Pancreas (tissue), 10 donors: ENCODE measurements at regions not wholly inside any gene's neighbourhood (a gene's known extent, or its start where the extent isn't known, plus 50 kb on each side); places are given as distances from the start of the nearest gene placed in this dataset.
"Not testable (repeated sequence)": the region's sequence is repeated elsewhere in the genome, so short reads cannot be mapped to it uniquely, and the experiment has no call there.

ENCODE experiments used
- ATAC-seq, 4 donors: fragments of 200-7000 bp; cut with Tn5 transposase; one replicate each; pipeline versions ENCODE4 v1.8.0 to v1.9.1; 2020; ENCODE audit warnings: mild to moderate bottlenecking in 4 of 4, moderate library complexity in 4 of 4
- DNase-seq, 6 donors: peaks; one replicate each; pipeline ENCODE4 v3.0.0-alpha.2; 2020
- FAIRE-seq: peaks from 2 replicates; lab custom pipeline; 2012; peaks lifted over from hg19 to GRCh38; lab: Jason Lieb, UNC
- H3K27ac ChIP-seq, 4 donors: fragments of 200-600 bp; sonication (generic); 1 replicate in 3 of 4; 2 replicates in 1 of 4; pipeline versions ENCODE4 v1.5.0 to v1.8.0; 2020
- H3K27me3 ChIP-seq, 4 donors: fragments of 200-600 bp; one replicate each; pipeline ENCODE4 v1.8.0; 2021
- H3K36me3 ChIP-seq, 3 donors: fragments of 200-600 bp; sonication (generic) in 1 of 3; one replicate each; pipeline versions ENCODE4 v1.5.0 to v1.8.0; 2020 to 2021
- H3K4me1 ChIP-seq, 3 donors: fragments of 200-600 bp; one replicate each; pipeline ENCODE4 v1.8.0; 2021
- H3K4me3 ChIP-seq, 4 donors: fragments of 200-600 bp; sonication (generic) in 2 of 4; one replicate each; pipeline versions ENCODE4 v1.5.0 to v1.8.0; 2020 to 2021
- H3K9me3 ChIP-seq, 4 donors: fragments of 200-600 bp; one replicate each; pipeline ENCODE4 v1.8.0; 2021
- WGBS, 2 donors: extraction: QIAGEN DNeasy Blood & Tissue Kit; methylation state at CpG; one replicate each; pipeline ENCODE4 v1.1.7; 2013; 5-methylcytosine and 5-hydroxymethylcytosine counted together
- intact Hi-C, 3 donors: fragments of 100-400 bp; cut with DNase I; formaldehyde crosslinking; loops; one replicate each; pipeline versions ENCODE4 v1.11.1 to v1.14.2; 2022
- TF ChIP-seq, protein P1 (sequence below), 4 donors: fragments of 200-600 bp; sonication (generic) in 3 of 4; IDR thresholded peaks; one replicate each; pipeline versions ENCODE4 v1.5.0 to v1.8.0; 2021; ENCODE audit warnings: antibody characterized with exemption in 4 of 4
- donor health status: healthy with polysubstance abuse.
- donor health status: DM: no; HTN: no; CAD: no; lungs with moderate emphysema.
- donor health status: DM: no; HTN: no; CAD: no.
- donor health status: control.
- donor health status: control.
- donor health status: Bipolar disorder and iron deficiency.
- donor health status: DM: yes; HTN: yes; CAD: no.
- donor health status: DM: no; HTN: no; CAD: no.
- donor health status: DM: no; HTN: no; CAD: no.
- donor health status: DM: yes; HTN: yes; CAD: no.

DNA sequence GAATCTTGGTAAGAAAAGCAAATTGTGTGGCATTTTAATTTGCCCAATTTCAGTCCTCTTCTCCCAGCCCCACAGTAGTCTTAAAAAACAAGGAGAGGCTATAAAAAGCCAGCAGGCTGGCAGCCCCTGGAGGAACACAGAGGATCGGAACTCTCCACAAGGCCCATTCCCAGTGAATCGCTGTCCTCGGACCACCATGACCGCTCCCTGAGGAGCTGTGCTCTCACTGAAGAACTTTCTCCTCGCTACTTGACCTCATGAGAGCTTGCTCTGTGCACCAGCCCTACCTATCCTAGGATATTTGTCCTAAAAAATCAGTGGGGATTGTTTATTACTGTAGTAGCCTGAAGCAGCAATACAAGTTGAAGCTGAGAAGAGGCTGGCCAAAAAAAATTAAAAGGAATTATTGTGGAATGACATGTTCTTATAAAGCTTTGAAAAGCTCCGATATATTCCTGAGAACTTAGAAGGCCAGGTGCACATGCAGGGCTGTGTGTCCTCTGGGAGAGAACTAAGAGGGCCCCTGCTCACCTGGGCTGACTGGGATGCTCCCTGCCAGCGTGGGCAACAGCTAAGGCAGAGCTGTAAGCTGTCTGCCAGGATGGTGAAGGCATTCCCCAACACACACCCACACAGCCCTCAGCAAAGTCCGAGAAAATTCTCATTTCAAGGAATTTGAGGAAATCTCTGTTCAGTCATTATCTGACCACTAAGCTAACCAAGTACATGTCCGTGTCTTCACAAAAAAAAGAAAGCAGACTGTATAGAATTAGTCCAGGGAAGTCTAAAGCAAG, 148.8 kb upstream of the SFSWAP start:
- TF ChIP-seq, protein P1, sequence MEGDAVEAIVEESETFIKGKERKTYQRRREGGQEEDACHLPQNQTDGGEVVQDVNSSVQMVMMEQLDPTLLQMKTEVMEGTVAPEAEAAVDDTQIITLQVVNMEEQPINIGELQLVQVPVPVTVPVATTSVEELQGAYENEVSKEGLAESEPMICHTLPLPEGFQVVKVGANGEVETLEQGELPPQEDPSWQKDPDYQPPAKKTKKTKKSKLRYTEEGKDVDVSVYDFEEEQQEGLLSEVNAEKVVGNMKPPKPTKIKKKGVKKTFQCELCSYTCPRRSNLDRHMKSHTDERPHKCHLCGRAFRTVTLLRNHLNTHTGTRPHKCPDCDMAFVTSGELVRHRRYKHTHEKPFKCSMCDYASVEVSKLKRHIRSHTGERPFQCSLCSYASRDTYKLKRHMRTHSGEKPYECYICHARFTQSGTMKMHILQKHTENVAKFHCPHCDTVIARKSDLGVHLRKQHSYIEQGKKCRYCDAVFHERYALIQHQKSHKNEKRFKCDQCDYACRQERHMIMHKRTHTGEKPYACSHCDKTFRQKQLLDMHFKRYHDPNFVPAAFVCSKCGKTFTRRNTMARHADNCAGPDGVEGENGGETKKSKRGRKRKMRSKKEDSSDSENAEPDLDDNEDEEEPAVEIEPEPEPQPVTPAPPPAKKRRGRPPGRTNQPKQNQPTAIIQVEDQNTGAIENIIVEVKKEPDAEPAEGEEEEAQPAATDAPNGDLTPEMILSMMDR (IDR thresholded peaks at IDR 0.05), result no peak
- no peak overlapping the region for H3K27ac ChIP-seq
- H3K4me3 ChIP-seq, result no peak overlapping the region
- 63 to 75% methylated on average over 9 of the region's 9 CpGs for WGBS, 2 donors
- DNase-seq, result no peak
- FAIRE-seq, result no peak
- ATAC-seq, result no peak
- H3K27me3 ChIP-seq, result peaks cover 0 to 4% (median 0%) of the 10 kb centered on the region in 4 donors
- H3K9me3 ChIP-seq, result no peaks in the 10 kb centered on the region
- no peaks in the 10 kb centered on the region for H3K36me3 ChIP-seq
- intact Hi-C loops, result no loop called here
- H3K4me1 ChIP-seq, result no peaks in the 10 kb centered on the region

DNA sequence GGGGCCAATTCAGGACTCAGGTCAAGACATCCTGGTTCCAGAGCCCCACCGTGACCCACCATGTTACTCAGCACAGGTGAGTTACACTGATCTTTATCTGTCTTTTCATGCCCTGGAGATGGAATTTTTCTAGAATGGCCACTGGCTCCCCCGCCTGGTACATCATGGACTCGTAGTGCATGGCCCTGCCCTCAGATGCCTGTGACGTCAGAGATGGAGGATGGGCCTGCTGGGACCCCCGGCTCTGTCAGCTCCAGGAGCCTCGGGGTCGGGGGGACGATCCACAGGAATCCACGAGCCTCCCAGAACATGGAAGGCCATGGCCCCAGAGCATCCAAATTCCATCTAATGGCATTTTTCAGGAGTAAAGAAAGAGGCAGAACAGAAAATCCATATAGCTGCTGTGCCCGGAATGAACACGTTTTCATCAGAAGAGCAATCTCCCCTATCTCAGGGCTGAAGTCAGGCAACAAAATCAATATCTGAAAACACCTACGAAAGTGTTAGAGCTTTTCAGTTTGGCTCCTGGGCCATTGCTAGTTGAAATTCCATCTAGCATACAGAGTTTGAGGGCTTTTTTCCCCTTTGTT, 146.7 kb upstream of the SFSWAP start:
- H3K27ac ChIP-seq, ATAC-seq, H3K36me3 ChIP-seq, DNase-seq, H3K9me3 ChIP-seq, intact Hi-C loops, H3K4me1 ChIP-seq, FAIRE-seq, H3K4me3 ChIP-seq: not testable (repeated sequence)
- H3K27me3 ChIP-seq, result peaks cover 0 to 20% (median 0%) of the 10 kb centered on the region in 4 donors
- WGBS, 2 donors, result 6 to 12% methylated on average over 11 to 12 of the region's 12 CpGs

DNA sequence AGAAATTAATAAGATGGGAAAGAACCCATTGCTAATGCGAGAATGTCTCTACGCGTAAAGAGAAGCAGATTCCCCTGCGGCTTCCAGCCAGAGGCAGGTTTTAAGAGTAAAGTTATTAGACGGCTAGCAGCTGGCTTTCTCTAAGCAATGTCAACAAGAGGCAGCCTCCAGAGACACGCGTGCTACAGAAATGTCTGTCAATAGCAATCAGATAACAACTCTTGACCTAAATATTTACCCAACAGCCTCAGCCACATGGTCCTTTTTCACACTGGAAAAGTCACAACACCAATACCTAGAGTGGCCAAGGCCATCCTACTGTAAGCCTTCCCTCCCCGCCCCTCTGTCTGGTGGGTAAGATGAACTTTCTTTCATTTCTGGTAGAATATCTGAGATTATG, 146.0 kb upstream of the SFSWAP start:
- intact Hi-C loops, result no loop called here
- Histone ChIP-seq H3K4me1 (no peaks in the 10 kb centered on the region), H3K9me3 (no peaks in the 10 kb centered on the region), H3K27ac (no peak overlapping the region), H3K4me3 (no peak overlapping the region), H3K27me3 (peaks cover 0 to 20% (median 0%) of the 10 kb centered on the region in 4 donors), H3K36me3 (no peaks in the 10 kb centered on the region)
- WGBS, 2 donors, result 12 to 13% methylated on average over 8 of the region's 8 CpGs
- no peak for DNase-seq
- FAIRE-seq, result no peak
- TF ChIP-seq, protein P1 (IDR thresholded peaks at IDR 0.05), result no peak
- peak in 2 of 4 donors; percentile 46 for ATAC-seq

DNA sequence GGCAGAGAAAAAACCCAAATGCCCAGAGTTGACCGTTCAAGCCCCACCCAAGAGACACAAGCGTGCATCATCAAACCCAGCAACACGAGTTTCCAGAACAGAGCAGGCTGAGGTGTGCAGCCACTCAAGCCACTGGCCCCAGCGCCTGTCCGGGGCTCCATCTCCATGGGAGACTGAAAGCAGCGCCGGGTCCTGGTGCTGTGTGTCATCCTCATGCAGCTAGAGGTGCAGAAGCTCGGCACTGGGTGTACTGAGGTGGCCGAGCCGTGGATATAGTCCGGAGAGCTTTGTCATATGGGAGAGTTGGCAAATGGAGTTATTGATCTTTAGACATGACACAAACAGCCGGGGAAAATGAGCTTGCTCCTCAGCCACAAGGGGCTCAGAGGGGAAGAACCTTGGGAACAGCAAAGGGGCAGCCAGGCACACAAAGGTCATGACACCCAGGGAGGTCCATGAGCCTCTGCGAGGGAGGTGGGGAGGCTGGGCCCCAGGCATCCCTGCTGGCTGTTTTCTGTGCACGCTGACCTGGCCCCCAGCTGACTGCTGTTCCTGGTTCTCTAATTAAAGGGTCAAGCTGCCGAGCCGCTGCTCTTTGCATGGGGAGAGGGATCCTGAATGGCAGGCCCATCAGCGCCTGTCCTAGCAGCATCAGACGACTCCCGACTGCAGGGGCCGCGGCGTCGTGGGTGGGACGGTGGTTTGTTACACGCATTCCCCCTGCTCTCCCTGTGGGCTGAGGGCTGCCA, 145.4 kb upstream of the SFSWAP start:
- ATAC-seq (no peak), DNase-seq (no peak), FAIRE-seq (no peak)
- Histone ChIP-seq H3K36me3 (no peaks in the 10 kb centered on the region), H3K9me3 (no peaks in the 10 kb centered on the region), H3K27me3 (peaks cover 0 to 20% (median 0%) of the 10 kb centered on the region in 4 donors), H3K4me3 (no peak overlapping the region), H3K27ac (no peak overlapping the region), H3K4me1 (no peaks in the 10 kb centered on the region)
- intact Hi-C loops, result no loop called here
- TF ChIP-seq, protein P1 (IDR thresholded peaks at IDR 0.05), result no peak
- 30 to 35% methylated on average over 25 of the region's 25 CpGs for WGBS, 2 donors

DNA sequence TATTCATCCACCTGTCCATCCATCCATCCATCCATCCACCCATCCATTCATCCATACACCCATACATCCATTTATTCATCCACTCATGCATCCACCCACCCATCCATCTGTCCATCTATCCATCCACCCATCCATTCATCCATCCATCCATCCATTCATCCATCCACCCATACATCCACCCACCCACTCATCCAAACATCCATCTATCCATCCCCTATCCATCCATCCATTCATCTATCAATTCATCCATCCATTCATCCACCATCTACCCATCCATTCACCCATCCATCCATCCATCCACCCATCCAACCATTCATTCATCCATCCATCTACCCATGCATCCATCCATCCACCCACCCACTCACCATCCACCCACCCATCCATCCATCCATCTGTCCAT, 142.6 kb upstream of the SFSWAP start:
- TF ChIP-seq, protein P1 (IDR thresholded peaks at IDR 0.05), result no peak
- ATAC-seq, result no peak
- Histone ChIP-seq H3K36me3 (no peaks in the 10 kb centered on the region), H3K9me3 (no peaks in the 10 kb centered on the region), H3K27me3 (peaks cover 0 to 20% (median 0%) of the 10 kb centered on the region in 4 donors), H3K4me1 (no peaks in the 10 kb centered on the region), H3K27ac (no peak overlapping the region), H3K4me3 (no peak overlapping the region)
- no peak for DNase-seq
- intact Hi-C loops, result no loop called here
- FAIRE-seq, result no peak
